OCI-LY1 (cell line): ENCODE measurements at regions not wholly inside any gene's neighbourhood (a gene's known extent, or its start where the extent isn't known, plus 50 kb on each side); places are given as distances from the start of the nearest gene placed in this dataset.

Source experiments
- CTCF ChIP-seq: fragments of 200-600 bp; sonication (generic), shearing (Covaris generic); IDR thresholded peaks from 2 replicates; pipeline ENCODE4 v1.5.1; 2017; ENCODE audit warnings: mild to moderate bottlenecking, antibody characterized with exemption, low read length, moderate library complexity, mixed read lengths
- EZH2 ChIP-seq: fragments of 200-600 bp; sonication (generic), shearing (Covaris generic); IDR thresholded peaks from 2 replicates; pipeline ENCODE4 v1.8.0; 2017; ENCODE audit warnings: borderline replicate concordance, mixed run types, mild to moderate bottlenecking, antibody characterized with exemption, low read length, moderate library complexity, mixed read lengths

GRCh38 chr13:60852886-60853285 lies 455.9 kb downstream of the TDRD3 start:
- no peak for TF ChIP-seq CTCF
- no peak for TF ChIP-seq EZH2
